Stimulated activated CD8-positive, alpha-beta memory T cell treated with anti-CD3 and anti-CD28 coated beads, Interleukin-7, amount 100 ng/mL, for 1 hour (primary cell): ENCODE measurements at regions not wholly inside any gene's neighbourhood (a gene's known extent, or its start where the extent isn't known, plus 50 kb on each side); places are given as distances from the start of the nearest gene placed in this dataset.
"Not testable (repeated sequence)": the region's sequence is repeated elsewhere in the genome, so short reads cannot be mapped to it uniquely, and the experiment has no call there.

ENCODE experiments used
- DNase-seq, 2 donors: peaks; one replicate each; pipeline ENCODE4 v3.0.0-alpha.2; 2020; ENCODE audit warnings: low read depth in 2 of 2

DNA sequence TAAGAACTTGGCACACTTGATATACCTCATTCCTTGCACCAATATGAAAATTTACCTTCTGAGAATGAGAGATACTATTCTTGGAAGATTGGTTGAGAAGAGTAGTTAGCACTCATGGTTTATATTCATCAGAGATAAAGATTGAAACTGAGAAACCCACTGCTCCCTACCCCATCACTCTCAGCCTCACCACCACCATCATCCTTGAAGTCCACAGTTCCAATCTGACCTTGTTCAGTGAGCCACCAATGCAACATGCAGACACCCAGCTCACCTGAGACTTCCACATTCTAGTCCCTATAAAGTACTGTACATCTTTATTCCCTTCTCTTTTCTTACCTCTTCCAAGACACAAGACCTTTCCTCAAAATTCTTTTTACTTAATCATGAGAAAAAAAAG is 869.0 kb downstream of the TRIB2 start:
- no peak for DNase-seq

DNA sequence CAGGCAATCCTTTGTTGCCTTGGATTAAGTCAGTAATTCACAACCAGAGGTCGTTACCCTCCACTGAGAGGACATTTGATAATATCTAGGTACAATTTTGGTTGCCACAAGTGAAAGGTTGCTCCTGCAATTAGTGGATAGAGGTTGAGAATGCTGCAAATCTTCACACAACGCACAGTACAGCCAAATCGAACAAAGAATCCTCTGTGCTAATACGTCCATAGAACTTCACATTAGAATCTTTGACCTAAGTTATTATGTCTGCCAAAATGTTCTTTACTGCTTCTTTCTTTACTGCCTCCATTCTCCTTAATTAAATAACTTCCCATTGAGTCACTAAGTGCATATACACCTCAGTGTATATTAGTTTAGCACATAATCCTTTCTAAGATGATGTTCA is 879.5 kb downstream of the TRIB2 start:
- DNase-seq = no peak

DNA sequence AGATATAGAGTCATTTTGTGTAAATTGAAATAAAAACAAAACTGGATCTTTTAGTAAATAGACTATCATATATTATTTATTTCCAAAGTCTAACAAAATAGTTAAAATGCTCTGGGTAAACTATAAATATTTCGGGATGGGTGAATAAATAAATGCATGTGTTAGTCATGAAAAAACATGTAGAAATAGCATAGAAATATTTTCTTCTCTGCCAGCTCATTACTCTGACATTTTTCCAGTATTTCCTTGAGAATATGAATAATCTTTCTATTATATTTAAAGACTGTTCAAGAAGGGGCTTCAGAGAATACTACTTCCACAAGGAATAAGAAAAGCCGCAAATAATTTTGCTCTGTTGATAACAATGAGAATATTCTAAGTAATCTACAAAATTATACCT is 880.4 kb downstream of the TRIB2 start:
- DNase-seq = no peak

DNA sequence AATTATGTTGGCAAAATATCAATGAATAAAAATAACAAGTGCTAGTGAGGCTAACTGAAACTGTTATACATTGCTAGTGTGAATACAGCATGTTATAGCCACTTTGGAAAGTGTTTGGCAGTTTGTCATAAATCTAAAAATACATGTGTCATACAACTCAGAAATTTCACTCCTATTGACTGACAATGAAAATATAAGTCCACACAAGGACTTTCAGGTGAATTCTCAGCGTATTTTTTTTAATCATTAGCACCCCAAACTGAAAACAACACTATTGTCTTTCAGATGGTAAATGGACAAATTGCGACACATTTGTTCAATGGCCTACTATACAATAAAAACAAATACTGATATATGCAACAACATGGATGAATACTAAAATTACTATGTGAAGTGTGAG is 884.8 kb downstream of the TRIB2 start:
- no peak for DNase-seq

DNA sequence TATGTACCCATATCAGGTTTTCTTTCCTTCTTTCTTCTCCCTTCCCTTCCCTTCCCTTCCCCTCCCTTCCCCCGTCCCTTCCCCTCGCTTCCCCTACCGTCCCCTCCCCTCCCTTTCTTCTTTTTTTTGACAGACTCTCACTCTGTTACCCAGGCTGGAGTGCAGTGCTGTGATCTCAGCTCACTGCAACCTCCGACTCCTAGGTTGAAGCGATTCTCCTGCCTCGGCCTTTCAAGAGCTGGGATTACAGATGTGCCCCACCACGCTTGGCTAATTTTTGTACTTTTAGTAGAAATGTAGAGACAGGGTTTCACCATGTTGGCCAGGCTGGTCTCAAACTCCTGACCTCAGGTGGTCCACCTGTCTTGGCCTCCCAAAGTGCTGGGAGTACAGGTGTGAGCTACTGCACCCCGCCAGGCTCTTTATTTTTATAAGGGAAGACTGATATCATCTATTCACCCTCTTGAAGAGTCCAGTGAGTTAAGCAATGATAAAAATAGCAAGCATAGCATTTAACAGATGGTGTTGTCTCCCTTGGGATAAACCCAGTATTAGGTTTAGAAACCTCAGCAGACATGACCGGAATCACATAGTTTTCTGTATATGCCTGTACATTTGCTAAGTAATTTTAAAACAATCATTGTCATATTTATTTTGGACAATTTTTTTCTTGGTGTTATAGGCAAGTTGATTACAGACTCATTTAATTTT is 888.4 kb downstream of the TRIB2 start:
- DNase-seq = no peak

DNA sequence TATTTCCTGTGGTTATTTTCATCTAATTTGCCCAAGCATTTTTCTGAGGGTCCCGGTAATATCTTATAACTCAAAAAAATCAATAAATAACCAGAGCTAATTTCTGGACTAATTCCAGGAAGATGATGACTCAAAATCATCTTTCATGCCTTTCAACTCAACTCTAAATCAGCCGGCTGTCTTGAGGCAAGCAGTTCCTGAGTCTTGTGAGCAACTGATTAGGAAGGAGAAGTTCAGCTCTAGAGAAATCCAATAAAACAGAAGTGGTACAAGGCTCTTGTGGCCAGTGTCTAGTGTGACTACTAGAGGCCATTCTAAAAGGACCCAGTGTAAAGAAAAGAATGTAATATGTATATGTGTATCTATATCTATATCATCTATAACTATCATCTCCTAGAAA is 890.4 kb downstream of the TRIB2 start:
- DNase-seq = no peak

DNA sequence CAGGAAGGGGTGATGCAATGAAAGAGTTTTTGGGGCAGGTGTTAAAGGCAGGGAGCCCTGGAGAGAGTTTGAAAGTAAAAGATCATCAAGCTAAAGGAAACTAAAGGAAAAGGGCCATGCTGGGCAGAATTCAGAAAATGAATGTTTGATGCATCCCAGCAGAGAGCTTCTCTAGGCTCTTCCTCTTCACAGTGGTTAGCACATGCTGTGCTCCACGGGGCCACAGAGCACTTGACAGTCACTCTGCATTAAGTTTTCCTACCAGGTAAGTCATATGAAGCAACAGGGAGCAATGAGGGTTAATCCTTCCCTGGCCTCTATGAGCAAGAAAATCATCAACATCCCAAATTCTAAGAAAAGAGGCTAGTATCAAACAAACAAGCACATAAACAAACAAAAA is 895.2 kb downstream of the TRIB2 start:
- DNase-seq = no peak

DNA sequence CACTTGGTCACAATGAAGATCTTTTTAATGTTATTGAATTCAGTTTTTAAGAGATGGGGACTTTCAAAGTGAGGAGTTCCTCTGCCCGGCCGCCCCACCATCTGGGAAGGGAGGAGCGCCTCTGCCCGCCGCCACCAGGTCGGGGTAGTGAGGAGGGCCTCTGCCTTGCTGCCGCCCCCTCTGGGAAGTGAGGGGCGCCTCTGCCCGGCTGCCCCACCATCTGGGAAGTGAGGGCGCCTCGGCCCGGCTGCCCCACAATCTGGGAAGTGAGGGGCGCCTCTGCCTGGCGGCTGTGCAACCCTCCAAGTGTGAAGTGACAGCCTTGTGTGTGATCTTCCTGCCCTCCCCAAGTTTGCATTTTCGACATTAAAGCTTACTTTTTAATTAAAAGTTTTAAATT is 899.3 kb downstream of the TRIB2 start:
- DNase-seq = no peak

DNA sequence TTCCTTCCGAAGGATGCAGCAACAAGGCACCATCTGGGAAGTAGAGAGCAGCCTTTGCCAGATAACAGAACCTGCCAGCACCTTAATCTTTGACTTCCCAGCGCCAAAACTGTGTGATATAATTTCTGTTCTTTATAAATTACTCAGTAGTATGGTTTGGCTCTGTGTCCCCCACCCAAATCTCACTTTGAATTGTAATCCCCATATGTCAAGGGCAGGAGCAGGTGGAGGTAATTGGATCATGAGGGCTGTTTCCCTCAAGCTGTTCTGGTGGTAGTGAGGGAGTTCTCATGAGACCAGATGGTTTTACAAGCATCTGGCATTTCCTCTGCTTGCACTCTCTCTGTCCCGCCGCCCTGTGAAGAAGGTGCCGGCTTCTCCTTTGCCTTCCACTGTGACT is 899.9 kb downstream of the TRIB2 start:
- DNase-seq = no peak

DNA sequence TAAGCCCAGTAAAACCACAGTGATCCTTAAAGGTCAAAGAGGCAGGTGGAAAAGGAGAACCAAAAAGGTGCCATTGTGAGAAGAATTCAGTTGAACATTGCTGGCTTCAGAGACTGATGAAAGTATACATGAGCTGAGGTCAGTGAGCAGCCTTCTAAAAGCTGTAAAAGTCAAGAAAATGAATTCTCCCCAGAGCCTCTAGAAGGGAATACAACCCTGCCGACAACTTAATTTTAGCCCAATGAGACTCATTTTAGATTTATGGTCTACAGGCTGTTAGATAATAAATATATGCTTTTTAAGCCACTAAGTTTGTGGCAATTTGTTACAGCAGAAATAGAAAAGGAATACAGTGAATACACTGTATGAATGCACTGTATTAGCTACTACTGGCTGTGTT is 911.4 kb downstream of the TRIB2 start:
- DNase-seq = no peak

DNA sequence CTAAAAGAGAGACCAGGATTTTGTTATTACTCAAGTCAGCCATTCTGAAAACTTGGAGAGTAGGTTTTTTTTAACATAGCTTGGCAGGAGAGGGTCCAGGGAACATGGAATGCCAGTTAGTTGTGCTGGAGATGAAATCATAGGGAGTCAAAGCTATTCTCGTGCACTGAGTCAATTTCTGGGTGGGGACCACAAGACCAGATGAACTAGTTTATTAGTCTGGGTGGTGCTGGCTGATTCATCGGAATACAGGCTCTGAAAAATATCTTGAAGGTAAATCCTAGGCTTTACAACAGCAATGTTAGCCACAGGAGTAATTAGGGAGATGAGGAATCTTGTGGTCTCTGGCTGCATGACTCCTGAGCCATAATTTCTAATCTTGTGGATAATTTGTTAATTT is 921.4 kb downstream of the TRIB2 start:
- no peak for DNase-seq

DNA sequence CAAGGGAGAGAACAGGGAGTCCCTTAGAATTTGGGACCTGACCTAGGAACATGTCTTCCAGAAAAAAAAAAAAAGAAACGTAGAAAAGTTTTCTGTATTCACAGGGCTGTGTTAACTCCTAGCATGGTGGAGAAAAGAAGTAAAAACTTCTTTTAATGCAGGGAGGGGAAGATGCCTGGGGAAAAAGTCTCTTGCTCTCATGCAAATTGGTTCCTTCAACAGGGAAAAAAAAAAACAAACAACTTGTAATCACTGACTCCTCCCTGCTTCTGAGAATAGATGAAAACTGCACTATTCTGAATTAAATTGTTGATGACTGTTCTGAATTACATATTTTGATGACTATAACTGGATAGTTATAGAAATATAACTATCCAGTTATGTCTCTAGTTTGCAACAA is 933.2 kb downstream of the TRIB2 start:
- DNase-seq = no peak

DNA sequence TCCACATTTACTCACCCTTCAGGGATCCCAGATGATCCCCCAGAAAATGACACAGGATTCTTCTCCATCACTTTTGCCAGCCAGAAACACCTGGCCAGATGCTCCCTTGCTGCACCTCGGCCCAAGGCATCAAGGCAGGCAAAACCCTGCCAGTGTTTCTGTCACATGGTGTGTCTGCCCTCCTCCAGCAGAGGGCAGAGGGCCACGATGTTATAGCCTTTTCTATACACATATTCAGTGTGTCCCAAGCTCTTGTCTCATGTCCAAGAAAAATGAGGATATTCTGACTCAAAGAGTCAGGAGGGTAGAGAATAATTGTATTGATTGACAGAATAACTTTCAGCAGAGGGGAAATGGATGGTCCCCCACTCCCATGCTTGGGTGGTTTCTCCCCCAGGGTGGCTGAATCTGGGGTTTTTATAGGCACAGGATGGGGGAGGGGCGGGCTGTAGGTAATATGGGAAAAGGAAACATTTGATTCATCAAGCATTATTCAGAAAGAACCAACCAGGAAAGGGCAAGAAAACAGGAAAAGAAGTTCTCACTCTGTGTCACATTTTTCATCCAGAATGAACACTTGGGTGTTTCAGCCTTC is 933.9 kb downstream of the TRIB2 start:
- no peak for DNase-seq

DNA sequence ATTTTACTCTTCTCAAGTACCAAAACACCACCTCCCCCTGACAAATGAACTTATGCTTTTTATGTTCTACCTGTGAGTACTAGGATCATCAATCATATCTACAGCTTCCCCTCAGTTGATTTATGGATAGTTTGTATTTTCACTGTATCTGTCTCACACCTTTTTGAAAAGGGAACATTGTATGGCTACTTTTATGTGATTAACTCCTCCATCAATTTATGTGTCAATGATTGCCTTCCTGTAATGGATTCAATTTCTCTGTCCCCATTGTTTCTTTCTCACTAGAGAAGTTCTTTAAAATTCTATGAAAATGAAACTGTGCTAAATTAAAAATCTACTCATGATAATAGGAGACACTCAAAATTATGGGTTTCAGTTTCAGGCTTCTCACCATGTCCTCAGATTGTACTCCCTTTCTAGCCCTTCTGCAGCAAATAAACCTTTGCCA is 935.0 kb downstream of the TRIB2 start:
- DNase-seq = no peak

DNA sequence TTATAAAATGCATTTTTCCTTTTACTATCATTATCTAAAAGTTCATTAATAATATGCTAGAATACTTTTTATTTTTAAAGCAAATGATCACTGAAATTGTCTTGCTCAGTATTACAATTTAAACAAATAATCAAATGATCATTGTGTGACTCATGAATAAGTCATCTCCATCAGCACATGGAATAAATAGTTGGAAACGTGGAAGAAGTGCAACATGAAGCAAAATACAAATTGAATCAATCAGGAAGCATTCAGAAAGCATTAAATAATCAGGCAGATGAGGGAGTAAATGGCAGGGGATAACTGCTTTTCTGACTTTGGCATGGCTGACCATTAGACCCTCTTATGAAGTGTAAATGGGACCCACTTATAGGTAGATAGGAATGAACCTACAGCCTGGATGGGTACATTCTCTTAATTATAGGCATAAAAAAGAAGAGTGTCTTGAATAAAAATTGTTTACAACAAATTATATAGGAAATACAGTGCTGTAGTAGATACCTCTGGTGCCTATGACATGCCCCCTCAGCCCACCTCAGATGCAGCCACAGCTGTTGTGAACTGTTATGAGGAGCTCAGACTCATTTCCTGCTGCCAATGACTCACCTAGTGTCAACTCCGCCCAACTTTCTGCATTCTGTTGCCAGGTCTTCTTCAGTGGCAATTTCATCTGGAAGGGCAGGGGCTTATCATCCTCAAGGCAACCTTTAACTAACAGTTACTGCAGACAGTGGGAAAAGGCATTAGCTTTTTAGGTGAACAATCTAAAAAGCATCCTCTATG is 936.0 kb downstream of the TRIB2 start:
- no peak for DNase-seq

DNA sequence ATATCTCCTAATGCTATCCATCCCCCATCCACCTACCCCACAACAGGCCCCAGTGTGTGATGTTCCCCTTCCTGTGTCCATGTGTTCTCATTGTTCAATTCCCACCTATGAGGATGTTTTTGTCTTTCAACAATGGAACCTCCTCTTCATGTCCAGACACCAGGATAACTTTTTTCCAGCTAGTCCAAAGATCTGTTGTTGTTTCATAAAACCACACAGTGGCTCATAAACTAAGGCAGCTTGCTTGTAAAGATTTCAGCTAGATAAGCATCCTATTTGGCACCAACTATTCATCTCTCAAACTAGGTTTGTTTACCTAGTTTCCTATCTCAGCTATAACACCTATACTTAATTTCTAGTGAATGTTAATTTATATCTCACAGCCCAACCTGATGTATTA is 937.7 kb downstream of the TRIB2 start:
- DNase-seq = no peak

DNA sequence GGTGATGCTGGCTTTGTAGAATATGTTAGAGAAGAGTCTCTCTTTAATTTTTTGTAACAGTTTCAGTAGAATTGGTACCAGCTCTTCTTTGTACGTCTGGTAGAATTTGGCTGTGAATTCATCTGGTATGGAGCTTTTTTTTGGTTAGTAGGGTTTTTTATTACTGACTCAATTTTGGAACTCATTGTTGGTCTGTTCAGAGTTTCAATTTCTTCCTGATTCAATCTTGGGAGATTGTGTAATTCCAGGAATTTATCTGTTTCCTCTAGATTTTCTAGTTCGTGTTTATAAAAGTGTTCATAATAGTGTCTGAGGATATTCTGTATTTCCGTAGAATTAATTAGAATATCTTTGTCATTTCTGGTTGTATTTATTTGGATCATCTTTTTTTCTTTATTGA is 943.5 kb downstream of the TRIB2 start:
- no peak for DNase-seq

DNA sequence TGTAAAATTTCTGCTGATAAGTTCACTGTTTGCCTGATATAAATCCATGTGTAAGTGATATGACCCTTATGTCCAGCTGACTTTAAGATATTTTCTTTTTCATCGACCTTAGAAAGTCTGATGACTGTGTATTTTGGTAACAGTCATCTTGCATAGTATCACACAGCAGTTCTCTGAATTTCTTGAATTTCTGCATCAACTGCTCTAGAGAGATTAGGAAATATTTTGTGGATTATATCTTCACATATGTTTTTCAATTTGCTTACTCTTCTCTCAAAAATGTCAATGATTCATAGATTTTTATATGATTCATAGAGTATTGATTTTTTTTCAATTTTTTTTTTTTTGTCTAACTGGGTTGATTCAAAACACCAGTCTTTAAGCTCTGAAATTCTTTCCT is 945.3 kb downstream of the TRIB2 start:
- DNase-seq = no peak

DNA sequence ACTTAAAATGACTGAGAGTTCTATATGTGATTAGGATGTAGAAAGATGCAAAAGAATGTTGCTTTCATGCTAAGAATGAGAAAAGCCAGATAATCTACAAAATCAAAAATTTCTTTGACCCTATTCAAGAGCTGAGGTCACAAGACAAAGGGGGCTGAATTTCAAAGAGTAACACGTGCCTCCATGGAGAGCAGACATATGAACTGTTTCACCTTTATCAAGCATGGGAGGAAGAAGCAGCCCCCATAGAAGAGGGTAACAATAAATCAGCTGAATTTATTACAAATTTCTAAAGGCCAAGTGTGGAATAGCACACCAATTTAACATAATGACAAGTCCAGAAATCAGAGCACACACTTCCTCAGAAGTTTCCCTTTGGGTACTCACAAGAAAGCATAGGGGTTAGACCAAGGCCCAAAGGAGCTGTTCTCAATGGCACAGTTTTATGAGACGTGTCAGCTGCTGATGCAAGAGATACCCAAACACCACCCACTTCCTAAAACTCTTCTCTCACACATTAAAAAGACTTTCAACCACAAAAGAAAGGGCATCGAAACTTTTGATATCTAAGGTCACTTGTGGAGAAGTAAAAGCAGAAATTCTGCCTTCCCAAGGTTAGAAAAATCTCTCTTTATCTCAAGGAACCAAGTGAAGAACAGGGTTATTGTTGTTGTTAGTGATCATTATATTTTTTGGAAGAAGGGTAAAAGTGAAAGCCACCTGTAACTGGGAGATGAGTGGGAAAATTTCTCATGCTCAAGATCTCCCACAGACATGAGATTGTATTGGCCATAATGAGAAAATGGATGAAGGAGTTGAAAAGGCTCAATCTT is 950.1 kb downstream of the TRIB2 start:
- no peak for DNase-seq

DNA sequence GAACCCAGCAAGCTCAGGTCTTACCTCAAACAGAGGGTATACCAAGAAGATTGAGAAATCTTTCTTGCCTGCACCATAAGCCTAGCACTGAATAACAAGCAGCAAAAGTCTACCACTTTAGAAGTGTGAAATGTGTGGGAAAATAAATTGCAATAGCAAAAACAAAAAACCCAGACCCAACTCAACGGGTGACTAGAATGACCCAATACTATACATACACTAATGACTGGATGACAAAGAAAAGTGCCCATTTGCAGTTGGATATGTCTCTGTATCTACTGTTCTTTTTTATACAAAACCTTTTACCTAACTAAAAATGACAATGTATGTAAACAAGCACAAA is 950.6 kb downstream of the TRIB2 start:
- DNase-seq = no peak

DNA sequence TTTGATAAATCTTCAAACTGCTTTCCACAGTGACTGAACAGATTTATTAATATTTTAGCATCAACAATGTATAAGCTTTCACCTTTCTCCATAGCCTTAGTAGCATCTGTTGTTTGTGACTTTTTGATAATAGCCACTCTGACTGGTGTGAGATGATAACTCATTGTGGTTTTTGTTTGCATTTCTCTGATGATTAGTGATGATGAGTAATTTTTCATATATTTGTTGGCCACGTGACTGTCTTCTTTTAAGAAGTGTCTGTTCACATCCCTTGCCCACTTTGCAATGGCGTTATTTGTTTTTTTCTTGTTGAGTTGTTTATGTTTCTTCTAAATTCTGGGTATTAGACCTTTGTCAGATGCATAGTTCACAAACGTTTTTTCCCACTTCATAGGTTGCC is 952.9 kb downstream of the TRIB2 start:
- DNase-seq = no peak

DNA sequence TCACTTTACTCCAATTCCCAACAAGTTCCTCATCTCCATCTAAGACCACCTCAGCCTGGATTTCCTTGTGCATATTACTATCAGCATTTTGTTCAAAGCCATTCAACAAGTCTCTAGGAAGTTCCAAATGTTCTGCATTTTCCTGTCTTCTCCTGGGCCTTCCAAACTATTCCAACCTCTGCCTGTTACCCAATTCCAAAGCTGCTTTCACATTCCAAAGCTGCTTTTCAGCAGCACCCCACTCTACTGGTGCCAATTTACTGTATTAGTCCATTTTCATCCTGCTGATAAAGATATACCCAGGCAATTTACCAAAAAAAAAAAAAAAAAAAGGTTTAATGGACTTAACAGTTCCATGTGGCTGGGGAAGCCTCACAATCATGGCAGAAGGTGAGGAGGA is 957.1 kb downstream of the TRIB2 start:
- DNase-seq = not testable (repeated sequence)
